GM21619 (cell line): ENCODE measurements at regions not wholly inside any gene's neighbourhood (a gene's known extent, or its start where the extent isn't known, plus 50 kb on each side); places are given as distances from the start of the nearest gene placed in this dataset.

Experiments
- ATAC-seq: cut with Tn5 transposase; IDR thresholded peaks from one replicate; pipeline ENCODE4 v1.9.1; 2021; ENCODE audit not compliant: unreplicated experiment

GRCh38 chr3:84439476-84439875, 519.3 kb upstream of the CADM2 start:
- ATAC-seq, result no peak

GRCh38 chr3:84440291-84440690, 518.5 kb upstream of the CADM2 start:
- no peak for ATAC-seq

DNA sequence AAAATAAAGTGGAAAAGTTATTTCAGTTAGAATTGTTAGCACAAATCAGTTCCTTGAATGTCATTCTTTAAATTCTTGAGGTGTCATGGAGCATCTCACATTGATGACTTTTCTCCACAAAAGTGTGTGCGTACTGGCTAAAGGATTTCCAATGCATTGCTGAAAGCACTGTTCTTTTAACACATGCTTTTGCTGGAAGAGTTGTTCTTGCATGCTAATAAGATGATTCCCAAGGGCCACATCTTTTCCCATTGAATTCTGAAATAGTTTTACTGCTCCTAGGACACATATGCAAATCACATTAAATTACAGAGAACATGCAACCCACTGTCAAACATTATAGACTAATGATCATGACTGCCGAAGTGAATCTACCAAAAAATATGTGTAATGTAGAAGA, 516.3 kb upstream of the CADM2 start:
- no peak for ATAC-seq

DNA sequence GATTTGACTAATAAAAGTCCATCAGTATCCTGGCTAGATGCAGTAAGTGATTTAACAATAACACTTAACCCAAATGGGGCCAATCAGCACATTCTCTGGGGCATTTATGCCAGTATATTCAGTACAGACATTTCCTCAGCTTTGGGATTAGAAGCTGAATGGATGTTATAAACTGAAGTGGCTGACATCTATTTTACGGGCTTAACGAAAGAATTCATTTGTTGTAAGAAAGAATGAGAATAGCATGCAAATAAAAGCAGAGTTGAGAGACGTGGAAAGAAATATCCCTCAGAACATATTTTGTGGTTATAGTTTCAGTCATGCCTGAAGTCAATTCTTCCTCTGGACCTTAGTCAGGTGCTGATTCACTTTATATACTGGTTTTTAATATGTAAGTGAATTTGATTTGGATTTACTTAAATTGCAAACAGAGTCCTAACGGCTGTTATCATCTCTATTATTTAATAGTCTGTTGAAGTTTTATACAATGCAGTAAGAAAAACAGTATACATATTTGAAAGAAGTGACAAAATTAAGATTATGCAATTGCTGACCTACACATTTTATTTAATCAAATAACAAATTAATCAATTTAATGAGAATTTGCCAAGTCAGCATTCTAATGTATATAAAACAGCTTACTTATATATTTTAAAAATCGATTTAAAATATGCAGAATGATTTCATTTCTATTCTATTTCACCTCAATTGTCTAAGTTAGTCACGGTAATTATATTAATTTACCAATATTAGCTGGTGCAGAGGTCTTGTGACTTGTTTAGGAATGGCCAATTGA, 513.9 kb upstream of the CADM2 start:
- ATAC-seq, result no peak

DNA sequence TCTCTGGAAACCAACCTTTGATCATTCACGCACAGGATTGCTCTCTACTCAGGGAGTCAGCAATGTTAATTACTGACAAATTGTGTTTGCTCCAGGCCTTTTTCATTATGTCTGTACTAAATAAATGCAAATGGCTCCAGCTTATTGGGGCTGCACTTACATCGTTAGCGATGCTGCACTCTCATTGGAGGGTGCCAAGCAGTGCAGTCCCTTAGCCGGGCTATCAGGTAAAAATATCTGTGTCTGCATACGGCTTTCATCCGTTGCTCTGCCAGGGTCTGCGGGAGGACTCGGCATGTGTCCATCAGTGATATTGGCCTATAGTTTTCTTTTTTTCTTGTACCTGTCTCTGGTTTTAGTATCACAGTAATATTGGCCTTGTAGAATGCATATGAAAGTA, 471.5 kb upstream of the CADM2 start:
- no peak for ATAC-seq

- ATAC-seq, result no peak
Observed at GRCh38 chr3:84504761-84505160, 454.0 kb upstream of the CADM2 start.

DNA sequence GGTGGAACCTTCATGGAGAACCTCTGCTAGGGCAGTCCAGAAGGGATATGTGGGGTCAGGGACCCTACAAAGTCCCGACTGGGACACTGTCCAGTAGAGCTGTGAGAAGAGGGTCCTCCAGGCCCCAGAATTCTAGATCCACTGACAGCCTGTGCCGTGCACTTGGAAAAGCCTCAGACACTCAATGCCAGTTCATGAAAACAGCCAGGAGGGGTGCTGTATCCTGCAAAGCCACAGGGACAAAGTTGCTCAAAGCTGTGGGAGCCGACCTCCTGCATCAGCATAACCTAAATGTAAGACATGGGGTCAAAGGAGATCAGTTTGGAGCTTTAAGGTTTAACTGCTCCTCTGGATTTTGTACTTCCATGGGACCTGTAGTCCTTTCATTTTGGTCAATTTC, 448.8 kb upstream of the CADM2 start:
- no peak for ATAC-seq

DNA sequence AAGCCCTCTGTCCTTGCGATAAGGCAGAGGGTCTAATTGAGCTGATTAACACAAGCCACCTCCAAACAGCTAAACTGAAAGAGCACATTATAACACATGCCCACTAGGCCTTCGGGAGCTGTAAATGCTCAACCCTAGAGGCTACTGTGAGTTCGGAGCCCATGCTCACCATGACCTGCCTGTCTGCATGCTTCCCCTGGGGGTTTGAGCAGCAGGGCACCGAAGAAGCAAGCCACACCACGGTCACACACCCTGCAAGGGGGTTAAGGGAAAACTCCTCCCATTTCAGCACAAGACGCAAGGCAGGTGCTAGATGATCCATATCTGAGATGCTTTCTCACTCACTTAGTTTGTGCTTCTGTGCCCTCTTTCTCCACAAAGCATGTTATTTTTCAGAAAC, 435.9 kb upstream of the CADM2 start:
- ATAC-seq, result no peak

DNA sequence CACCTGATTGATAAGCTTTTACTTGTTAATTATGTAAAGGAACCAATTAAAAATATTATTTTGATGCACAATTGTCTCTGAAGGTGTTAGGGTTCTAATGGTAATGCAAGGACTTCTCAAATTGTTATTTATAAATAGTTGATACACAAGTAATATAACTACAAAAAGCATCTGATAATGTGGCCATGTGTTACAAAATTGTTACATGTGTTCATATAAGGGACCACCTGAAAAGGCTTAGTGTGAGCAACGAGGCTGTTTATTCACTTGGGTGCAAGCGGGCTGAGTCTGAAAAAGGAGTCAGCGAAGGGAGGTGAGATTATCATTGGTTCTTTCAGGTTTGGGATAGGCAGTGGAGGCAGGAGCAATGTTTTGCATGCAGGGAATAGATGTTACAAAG, 421.9 kb upstream of the CADM2 start:
- no peak for ATAC-seq

GRCh38 chr3:84538597-84538996, 420.2 kb upstream of the CADM2 start:
- no peak for ATAC-seq

DNA sequence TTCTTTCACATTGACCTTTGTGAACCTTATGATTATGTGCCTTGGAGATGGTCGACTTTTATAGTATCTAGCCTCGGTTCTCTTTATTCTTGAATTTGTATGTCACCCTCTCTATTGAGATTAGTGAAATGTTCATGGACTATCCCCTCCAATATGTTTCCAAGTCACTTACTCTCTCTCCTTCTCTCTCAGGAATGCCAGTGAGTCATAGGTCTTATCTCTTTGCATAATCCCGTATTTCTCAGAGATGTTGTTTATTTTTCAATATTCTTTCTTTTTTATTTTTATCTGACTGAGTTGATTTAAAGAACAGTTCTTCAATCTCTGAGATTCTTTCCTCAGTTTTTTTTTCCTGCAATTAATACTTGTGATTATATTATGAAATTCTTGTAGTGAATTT, 411.6 kb upstream of the CADM2 start:
- ATAC-seq, result no peak

- peak; percentile 90 for ATAC-seq
Observed at GRCh38 chr3:84547971-84548970, 410.5 kb upstream of the CADM2 start.

DNA sequence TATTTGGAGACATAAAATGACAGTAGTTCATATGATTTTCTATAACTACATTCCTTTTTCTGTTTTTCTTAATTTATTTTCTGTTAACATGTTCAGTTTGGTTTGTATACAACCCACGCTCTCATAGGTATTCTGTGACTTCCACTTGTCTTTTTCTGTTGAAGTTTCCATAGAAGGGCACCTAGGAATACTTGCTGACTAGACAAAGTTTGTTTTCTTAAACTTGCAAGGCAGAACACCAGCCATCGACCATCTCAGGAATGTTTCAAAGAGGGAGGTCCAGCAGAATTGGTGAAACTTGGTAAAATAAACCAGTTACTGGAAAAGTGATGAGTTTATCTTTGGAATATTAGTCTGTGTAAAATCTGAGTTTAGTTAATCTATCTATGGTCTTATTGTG, 403.2 kb upstream of the CADM2 start:
- ATAC-seq, result no peak

DNA sequence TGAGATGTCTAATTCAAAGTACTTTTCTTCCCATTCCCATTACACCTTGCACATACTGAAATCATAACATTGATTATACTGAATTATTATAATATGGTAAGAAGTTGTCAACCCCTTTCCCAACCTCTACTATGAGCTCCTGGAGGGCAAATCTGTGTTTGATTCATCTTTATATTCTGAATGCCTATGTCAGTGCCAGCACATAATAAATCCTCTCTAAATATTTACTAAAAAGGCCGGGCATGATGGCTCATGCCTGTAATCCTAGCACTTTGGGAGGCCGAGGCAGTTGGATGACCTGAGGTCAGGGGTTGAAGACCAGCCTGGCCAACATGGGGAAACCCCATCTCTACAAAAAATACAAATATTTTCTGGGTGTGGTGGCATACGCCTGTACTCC, 392.5 kb upstream of the CADM2 start:
- no peak for ATAC-seq

GRCh38 chr3:84567796-84568195, 391.0 kb upstream of the CADM2 start:
- ATAC-seq, result no peak

DNA sequence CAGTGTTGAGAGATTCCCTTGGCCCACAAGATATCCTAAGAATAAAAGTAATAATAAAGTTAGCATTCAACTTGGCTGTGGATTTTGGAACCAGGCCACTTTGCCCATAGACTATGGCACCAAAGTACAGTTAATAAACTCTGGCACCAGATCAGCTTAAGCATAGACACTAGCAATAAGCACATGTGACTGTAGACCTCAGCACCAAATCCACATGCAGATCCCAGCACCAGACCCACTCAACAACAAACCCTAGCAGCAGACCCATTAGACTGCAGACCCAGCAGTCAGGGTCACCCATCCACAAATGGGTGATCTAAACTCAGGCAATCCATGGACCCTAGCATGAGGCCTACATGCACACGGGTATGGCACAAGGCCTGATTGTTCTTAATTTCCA, 384.8 kb upstream of the CADM2 start:
- no peak for ATAC-seq

GRCh38 chr3:84586427-84586826, 372.4 kb upstream of the CADM2 start:
- ATAC-seq, result no peak

DNA sequence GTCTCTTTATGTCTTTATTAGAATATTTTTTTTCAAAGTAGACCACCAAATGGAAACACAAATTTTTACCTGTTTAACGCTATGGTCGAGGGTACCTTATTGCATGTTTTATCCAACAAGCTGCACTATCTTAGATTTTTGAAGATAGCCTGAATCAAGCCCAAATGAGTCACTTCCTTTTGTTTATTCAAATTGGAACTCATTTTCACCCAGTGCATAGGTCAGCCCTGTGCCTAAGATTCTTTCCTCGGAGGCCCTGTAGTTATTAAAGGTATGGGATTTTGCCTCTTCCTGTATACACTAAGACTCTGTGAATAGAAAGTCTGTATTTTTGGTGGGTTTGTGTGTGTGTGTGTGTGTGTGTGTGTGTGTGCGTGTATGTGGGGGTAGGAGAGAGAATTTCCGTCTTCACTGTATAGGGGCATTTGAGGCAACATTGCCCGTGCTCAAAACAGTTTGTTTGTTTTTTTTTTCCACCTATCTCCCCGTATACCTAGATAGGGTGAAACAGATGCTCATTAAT, 358.0 kb upstream of the CADM2 start:
- ATAC-seq, result no peak

GRCh38 chr3:84601303-84601702, 357.5 kb upstream of the CADM2 start:
- ATAC-seq, result no peak

DNA sequence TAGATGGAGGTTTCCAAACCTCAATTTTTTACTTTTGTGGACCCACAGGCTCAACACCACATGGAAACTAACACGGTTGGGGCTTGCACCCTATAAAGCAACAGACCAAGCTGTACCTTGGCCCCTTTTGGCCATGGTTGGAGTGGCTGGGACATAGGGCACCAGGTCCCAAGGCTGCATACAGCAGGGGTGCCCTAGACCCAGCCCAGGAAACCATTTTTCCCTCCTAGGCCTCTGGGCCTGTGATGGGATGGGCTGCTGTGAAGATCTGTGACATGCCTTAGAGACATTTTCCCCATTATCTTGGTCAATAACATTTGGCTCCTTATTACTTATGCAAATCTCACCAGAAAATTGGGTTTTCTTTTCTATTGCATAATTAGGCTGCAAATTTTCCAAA, 337.0 kb upstream of the CADM2 start:
- ATAC-seq, result no peak

GRCh38 chr3:84634668-84635067, 324.1 kb upstream of the CADM2 start:
- ATAC-seq, result no peak

DNA sequence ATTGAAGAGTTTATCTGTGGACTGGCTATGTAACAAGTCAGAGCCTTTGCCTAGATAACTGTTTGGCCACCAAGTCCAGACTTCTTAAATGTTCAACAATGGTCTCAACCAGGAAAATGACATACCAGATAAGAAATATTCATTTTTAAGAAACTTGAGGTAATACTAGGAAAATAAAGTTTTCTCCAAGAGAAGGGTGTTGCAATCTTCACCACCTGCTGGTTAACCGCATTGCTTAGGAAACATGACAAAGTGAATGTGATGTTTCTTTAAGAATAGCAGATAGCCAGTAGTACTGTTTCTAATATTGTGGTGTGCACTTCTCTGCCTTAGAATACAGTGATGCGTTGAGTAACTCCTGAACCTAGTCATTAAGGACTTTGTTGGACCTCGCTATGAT, 321.5 kb upstream of the CADM2 start:
- ATAC-seq, result no peak
